ENCODE measurements at regions not wholly inside any gene's neighbourhood (a gene's known extent, or its start where the extent isn't known, plus 50 kb on each side); places are given as distances from the start of the nearest gene placed in this dataset.

DNA sequence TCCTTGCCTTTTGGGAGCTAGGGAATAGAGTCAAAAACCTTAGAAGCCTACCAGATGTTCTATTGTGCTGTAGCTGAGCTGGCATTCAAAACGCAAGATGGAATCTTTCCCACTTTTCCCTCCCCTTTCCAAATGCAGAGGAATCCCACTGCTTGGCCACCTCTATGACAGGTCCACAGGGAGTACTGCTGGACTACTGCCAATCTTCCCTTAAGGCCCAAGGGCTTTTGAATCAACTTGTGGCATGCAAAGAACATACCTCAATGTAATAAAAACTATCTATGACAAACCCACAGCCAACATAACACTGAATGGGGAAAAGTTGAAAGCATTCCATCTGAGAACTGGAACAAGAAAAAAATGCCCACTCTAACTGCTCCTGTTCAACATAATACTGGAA, 139.2 kb upstream of the AGTR2 start:
- TF ChIP-seq POLR2AphosphoS5 (IDR thresholded peaks at IDR 0.05; ENCODE audit: low read depth) (no peak), EZH2 (IDR thresholded peaks at IDR 0.05; ENCODE audit: low read depth, unreplicated experiment) (no peak), EZH2phosphoT487 (IDR thresholded peaks at IDR 0.05; ENCODE audit: unreplicated experiment) (no peak), STAT1 (IDR thresholded peaks at IDR 0.05; ENCODE audit: unreplicated experiment) (no peak), ZNF114 (CRISPR knock-in tag; IDR thresholded peaks at IDR 0.05) (no peak), ZNF331 (CRISPR knock-in tag; IDR thresholded peaks at IDR 0.05; ENCODE audit: low read depth) (no peak)
- TF ChIP-seq, protein P1, sequence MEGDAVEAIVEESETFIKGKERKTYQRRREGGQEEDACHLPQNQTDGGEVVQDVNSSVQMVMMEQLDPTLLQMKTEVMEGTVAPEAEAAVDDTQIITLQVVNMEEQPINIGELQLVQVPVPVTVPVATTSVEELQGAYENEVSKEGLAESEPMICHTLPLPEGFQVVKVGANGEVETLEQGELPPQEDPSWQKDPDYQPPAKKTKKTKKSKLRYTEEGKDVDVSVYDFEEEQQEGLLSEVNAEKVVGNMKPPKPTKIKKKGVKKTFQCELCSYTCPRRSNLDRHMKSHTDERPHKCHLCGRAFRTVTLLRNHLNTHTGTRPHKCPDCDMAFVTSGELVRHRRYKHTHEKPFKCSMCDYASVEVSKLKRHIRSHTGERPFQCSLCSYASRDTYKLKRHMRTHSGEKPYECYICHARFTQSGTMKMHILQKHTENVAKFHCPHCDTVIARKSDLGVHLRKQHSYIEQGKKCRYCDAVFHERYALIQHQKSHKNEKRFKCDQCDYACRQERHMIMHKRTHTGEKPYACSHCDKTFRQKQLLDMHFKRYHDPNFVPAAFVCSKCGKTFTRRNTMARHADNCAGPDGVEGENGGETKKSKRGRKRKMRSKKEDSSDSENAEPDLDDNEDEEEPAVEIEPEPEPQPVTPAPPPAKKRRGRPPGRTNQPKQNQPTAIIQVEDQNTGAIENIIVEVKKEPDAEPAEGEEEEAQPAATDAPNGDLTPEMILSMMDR (conservative IDR thresholded peaks at IDR 0.05; ENCODE audit: low read depth in 2 of 2) = no peak
- TF ChIP-seq, protein P2, sequence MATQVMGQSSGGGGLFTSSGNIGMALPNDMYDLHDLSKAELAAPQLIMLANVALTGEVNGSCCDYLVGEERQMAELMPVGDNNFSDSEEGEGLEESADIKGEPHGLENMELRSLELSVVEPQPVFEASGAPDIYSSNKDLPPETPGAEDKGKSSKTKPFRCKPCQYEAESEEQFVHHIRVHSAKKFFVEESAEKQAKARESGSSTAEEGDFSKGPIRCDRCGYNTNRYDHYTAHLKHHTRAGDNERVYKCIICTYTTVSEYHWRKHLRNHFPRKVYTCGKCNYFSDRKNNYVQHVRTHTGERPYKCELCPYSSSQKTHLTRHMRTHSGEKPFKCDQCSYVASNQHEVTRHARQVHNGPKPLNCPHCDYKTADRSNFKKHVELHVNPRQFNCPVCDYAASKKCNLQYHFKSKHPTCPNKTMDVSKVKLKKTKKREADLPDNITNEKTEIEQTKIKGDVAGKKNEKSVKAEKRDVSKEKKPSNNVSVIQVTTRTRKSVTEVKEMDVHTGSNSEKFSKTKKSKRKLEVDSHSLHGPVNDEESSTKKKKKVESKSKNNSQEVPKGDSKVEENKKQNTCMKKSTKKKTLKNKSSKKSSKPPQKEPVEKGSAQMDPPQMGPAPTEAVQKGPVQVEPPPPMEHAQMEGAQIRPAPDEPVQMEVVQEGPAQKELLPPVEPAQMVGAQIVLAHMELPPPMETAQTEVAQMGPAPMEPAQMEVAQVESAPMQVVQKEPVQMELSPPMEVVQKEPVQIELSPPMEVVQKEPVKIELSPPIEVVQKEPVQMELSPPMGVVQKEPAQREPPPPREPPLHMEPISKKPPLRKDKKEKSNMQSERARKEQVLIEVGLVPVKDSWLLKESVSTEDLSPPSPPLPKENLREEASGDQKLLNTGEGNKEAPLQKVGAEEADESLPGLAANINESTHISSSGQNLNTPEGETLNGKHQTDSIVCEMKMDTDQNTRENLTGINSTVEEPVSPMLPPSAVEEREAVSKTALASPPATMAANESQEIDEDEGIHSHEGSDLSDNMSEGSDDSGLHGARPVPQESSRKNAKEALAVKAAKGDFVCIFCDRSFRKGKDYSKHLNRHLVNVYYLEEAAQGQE (IDR thresholded peaks at IDR 0.05; ENCODE audit: unreplicated experiment) = no peak
- TF ChIP-seq, protein P3, sequence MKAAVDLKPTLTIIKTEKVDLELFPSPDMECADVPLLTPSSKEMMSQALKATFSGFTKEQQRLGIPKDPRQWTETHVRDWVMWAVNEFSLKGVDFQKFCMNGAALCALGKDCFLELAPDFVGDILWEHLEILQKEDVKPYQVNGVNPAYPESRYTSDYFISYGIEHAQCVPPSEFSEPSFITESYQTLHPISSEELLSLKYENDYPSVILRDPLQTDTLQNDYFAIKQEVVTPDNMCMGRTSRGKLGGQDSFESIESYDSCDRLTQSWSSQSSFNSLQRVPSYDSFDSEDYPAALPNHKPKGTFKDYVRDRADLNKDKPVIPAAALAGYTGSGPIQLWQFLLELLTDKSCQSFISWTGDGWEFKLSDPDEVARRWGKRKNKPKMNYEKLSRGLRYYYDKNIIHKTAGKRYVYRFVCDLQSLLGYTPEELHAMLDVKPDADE (IDR thresholded peaks at IDR 0.05) = no peak

All from GM23338 (cell line).